ENCODE measurements at regions not wholly inside any gene's neighbourhood (a gene's known extent, or its start where the extent isn't known, plus 50 kb on each side); places are given as distances from the start of the nearest gene placed in this dataset.
"Not testable (repeated sequence)": the region's sequence is repeated elsewhere in the genome, so short reads cannot be mapped to it uniquely, and the experiment has no call there.

DNA sequence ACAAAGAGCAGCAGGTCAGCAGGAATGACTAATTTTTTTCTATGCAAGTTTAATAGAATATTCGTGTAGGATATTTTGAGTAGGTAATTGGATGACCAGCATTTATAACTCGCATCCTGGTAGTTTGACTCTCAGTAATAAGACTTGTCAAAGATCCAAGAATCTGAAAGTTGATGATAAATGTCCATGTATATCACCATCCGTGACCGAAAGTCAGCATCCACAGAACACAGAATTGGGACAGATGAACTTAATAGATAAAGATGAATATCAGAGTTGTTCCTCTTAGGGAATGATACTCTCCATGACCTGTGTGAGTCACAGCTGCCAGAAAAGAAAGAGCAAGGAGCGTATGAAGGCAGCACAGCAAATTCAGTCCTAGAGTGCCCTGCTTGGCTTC is 79.4 kb downstream of the CCDC74A start:
- TF ChIP-seq, protein P1, sequence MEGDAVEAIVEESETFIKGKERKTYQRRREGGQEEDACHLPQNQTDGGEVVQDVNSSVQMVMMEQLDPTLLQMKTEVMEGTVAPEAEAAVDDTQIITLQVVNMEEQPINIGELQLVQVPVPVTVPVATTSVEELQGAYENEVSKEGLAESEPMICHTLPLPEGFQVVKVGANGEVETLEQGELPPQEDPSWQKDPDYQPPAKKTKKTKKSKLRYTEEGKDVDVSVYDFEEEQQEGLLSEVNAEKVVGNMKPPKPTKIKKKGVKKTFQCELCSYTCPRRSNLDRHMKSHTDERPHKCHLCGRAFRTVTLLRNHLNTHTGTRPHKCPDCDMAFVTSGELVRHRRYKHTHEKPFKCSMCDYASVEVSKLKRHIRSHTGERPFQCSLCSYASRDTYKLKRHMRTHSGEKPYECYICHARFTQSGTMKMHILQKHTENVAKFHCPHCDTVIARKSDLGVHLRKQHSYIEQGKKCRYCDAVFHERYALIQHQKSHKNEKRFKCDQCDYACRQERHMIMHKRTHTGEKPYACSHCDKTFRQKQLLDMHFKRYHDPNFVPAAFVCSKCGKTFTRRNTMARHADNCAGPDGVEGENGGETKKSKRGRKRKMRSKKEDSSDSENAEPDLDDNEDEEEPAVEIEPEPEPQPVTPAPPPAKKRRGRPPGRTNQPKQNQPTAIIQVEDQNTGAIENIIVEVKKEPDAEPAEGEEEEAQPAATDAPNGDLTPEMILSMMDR (conservative IDR thresholded peaks at IDR 0.05): not testable (repeated sequence)
- not testable (repeated sequence) for TF ChIP-seq EZH2 (IDR thresholded peaks at IDR 0.05; ENCODE audit: low read depth)
